ENCODE measurements at regions not wholly inside any gene's neighbourhood (a gene's known extent, or its start where the extent isn't known, plus 50 kb on each side); places are given as distances from the start of the nearest gene placed in this dataset.
"Not testable (repeated sequence)": the region's sequence is repeated elsewhere in the genome, so short reads cannot be mapped to it uniquely, and the experiment has no call there.

DNA sequence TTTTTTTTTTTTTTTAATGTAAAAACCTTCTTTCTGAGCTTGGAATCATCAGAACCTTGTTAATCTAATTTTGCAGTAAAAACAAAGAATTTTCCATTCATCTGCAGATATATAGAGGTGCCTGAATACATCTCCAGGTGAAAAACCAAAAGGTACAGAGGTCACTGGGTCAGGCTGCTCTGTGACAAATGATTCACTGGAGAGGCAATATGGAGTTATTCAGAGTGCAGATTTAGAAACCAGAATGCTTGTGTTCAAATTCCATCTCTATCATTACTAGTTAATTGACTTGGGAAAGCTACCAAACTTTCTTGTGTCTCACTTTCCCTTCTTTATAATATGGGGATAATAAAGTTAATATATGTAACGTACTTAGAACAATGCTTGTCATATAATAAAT lies 51.5 kb upstream of the C1orf53 start:
- peaks cover 21 to 23% of the 10 kb centered on the region in 2 donors for H3K27me3 Mint-ChIP-seq
- H3K36me3 Mint-ChIP-seq (ENCODE audit: insufficient read depth): no peaks in the 10 kb centered on the region
- no peaks in the 10 kb centered on the region for H3K9me3 Mint-ChIP-seq
- no peaks in the 10 kb centered on the region for H3K4me1 Mint-ChIP-seq (ENCODE audit: low read depth in 2 of 2)
- no peak for DNase-seq
- no peak overlapping the region for H3K27ac Mint-ChIP-seq
- ATAC-seq (replicated peaks): no peak
- no peak overlapping the region for H3K4me3 Mint-ChIP-seq

- Mint-ChIP-seq H3K27me3 (peaks cover 30 to 32% of the 10 kb centered on the region in 2 donors), H3K27ac (no peak overlapping the region), H3K4me1 (ENCODE audit: low read depth in 2 of 2) (no peaks in the 10 kb centered on the region), H3K4me3 (no peak overlapping the region), H3K36me3 (ENCODE audit: insufficient read depth) (no peaks in the 10 kb centered on the region), H3K9me3 (no peaks in the 10 kb centered on the region)
- ATAC-seq (replicated peaks): no peak
- no peak for DNase-seq
Observed at GRCh38 chr1:197850042-197850441, 52.4 kb upstream of the C1orf53 start.

- Mint-ChIP-seq H3K36me3 (ENCODE audit: insufficient read depth) (no peaks in the 10 kb centered on the region), H3K27me3 (peaks cover 31 to 41% of the 10 kb centered on the region in 2 donors), H3K27ac (no peak overlapping the region), H3K9me3 (no peaks in the 10 kb centered on the region), H3K4me3 (no peak overlapping the region), H3K4me1 (ENCODE audit: low read depth in 2 of 2) (no peaks in the 10 kb centered on the region)
- no peak for DNase-seq
- ATAC-seq (replicated peaks): no peak
Observed at GRCh38 chr1:197848350-197848749, 54.1 kb upstream of the C1orf53 start.

GRCh38 chr1:197845886-197846285 lies 56.5 kb upstream of the C1orf53 start:
- no peaks in the 10 kb centered on the region for H3K36me3 Mint-ChIP-seq (ENCODE audit: insufficient read depth)
- no peak for ATAC-seq (replicated peaks)
- H3K27me3 Mint-ChIP-seq: peaks cover 24 to 41% of the 10 kb centered on the region in 2 donors
- H3K4me3 Mint-ChIP-seq: no peak overlapping the region
- H3K4me1 Mint-ChIP-seq (ENCODE audit: low read depth in 2 of 2): no peaks in the 10 kb centered on the region
- H3K9me3 Mint-ChIP-seq: no peaks in the 10 kb centered on the region
- DNase-seq: no peak
- H3K27ac Mint-ChIP-seq: no peak overlapping the region

DNA sequence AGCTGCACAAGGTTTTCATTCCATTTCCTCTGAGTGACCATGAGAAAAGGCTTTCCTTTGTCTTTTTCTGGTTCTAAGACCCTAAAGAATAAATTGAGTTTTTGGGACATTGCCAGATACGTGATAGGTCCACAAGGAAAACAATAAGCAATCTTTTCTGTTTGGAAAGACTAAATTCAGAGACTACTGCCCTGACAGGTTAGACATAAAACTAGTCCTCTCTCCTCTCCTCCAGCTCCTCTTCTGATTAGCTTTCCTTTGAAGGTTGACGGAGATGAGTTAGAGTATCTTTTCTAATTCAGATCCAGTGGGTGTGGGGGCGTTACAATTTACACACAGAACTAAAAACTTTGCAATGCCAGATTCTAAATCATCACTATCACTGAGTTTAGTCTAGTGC lies 57.8 kb upstream of the C1orf53 start:
- no peaks in the 10 kb centered on the region for H3K36me3 Mint-ChIP-seq (ENCODE audit: insufficient read depth)
- no peak overlapping the region for H3K4me3 Mint-ChIP-seq
- no peaks in the 10 kb centered on the region for H3K4me1 Mint-ChIP-seq (ENCODE audit: low read depth in 2 of 2)
- H3K27me3 Mint-ChIP-seq: peaks cover 16 to 34% of the 10 kb centered on the region in 2 donors
- H3K9me3 Mint-ChIP-seq: no peaks in the 10 kb centered on the region
- DNase-seq (no peak), ATAC-seq (replicated peaks) (no peak)
- peak overlapping the region in 1 of 2 donors; percentile 69 for H3K27ac Mint-ChIP-seq

- H3K27me3 Mint-ChIP-seq: peaks cover 16 to 34% of the 10 kb centered on the region in 2 donors
- H3K4me3 Mint-ChIP-seq: no peak overlapping the region
- no peaks in the 10 kb centered on the region for H3K9me3 Mint-ChIP-seq
- H3K27ac Mint-ChIP-seq: no peak overlapping the region
- ATAC-seq (replicated peaks) (no peak), DNase-seq (no peak)
- no peaks in the 10 kb centered on the region for H3K36me3 Mint-ChIP-seq (ENCODE audit: insufficient read depth)
- no peaks in the 10 kb centered on the region for H3K4me1 Mint-ChIP-seq (ENCODE audit: low read depth in 2 of 2)
Observed at GRCh38 chr1:197843401-197843800, 59.0 kb upstream of the C1orf53 start.

DNA sequence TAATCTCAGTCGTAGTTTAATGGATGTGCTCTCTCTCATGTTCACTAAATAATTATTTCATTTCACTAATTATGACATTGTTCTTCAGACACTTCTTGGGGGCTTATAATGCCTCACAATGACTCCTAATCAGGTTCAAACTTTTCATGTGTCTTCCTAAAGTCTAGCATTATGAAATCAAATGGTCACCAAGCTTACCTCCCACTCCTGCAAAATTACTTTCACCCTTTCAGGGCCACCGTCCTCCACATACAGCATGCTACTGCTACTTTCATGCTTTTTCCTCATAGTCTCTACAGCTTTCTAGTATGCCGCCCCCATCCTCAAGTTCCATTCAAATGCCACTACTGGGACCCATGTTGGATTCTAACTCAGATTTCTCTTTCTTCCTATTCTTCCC lies 59.8 kb upstream of the C1orf53 start:
- ATAC-seq (replicated peaks): no peak
- no peaks in the 10 kb centered on the region for H3K9me3 Mint-ChIP-seq

GRCh38 chr1:197841883-197842553 lies 60.4 kb upstream of the C1orf53 start:
- H3K4me1 Mint-ChIP-seq (ENCODE audit: low read depth in 2 of 2): no peaks in the 10 kb centered on the region
- H3K27ac Mint-ChIP-seq: no peak overlapping the region
- no peaks in the 10 kb centered on the region for H3K9me3 Mint-ChIP-seq
- H3K4me3 Mint-ChIP-seq: no peak overlapping the region
- peaks cover 16 to 34% of the 10 kb centered on the region in 2 donors for H3K27me3 Mint-ChIP-seq
- no peak for DNase-seq
- no peak for ATAC-seq (replicated peaks)
- H3K36me3 Mint-ChIP-seq (ENCODE audit: insufficient read depth): no peaks in the 10 kb centered on the region

More for the DNA sequence above, 59.8 kb upstream of the C1orf53 start:
- no peak overlapping the region for H3K4me3 Mint-ChIP-seq
- no peaks in the 10 kb centered on the region for H3K4me1 Mint-ChIP-seq (ENCODE audit: low read depth in 2 of 2)
- DNase-seq: no peak
- H3K27ac Mint-ChIP-seq: no peak overlapping the region
- no peaks in the 10 kb centered on the region for H3K36me3 Mint-ChIP-seq (ENCODE audit: insufficient read depth)
- peaks cover 16 to 34% of the 10 kb centered on the region in 2 donors for H3K27me3 Mint-ChIP-seq

DNA sequence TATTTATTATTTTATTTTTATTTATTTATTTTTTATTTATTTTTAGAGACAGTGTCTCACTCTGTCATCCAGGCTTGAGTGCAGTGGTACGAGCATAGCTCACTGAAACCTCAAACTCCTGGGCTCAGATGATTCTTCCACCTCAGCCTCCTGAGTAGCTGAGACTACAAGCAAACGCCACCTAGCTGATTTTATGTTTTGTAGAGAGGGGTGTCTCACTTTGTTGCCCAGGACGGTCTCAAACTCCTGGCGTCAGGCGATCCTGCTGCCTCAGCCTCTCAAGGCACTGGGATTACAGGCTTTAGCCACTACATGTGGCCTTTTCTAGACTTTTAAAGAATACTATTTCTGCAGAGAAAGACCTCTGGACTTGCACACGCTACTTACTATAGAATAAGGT lies 61.3 kb upstream of the C1orf53 start:
- Mint-ChIP-seq H3K4me1 (ENCODE audit: low read depth in 2 of 2) (no peaks in the 10 kb centered on the region), H3K27me3 (peaks cover 12 to 29% of the 10 kb centered on the region in 2 donors), H3K4me3 (no peak overlapping the region), H3K36me3 (ENCODE audit: insufficient read depth) (no peaks in the 10 kb centered on the region), H3K9me3 (no peaks in the 10 kb centered on the region), H3K27ac (no peak overlapping the region)
- no peak for DNase-seq
- no peak for ATAC-seq (replicated peaks)

- not testable (repeated sequence) for ATAC-seq (replicated peaks)
Observed at GRCh38 chr1:197839786-197840185, 62.6 kb upstream of the C1orf53 start.

DNA sequence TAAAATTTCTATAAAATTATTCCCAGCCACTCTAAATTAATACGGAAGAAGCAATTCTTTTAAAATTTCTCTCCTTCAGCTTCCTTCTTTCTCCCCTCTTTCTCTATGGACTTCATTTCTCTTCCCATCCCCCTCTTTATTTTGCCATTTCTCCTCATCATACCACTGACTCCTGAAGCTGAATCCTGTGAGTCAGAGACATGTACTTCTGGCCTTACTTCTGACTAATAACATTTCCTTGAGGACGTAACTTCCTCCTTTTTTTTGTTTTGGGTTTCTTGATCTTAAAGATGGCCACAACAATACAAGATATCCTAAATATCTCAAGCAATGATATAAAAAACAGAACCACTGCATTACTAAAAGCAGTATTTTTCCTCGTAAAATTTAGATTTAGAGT lies 63.6 kb upstream of the DENND1B start:
- Mint-ChIP-seq H3K4me1 (ENCODE audit: low read depth in 2 of 2) (no peaks in the 10 kb centered on the region), H3K36me3 (ENCODE audit: insufficient read depth) (no peaks in the 10 kb centered on the region), H3K27ac (no peak overlapping the region), H3K27me3 (peaks cover 0 to 10% of the 10 kb centered on the region in 2 donors), H3K9me3 (no peaks in the 10 kb centered on the region), H3K4me3 (no peak overlapping the region)
- DNase-seq (no peak), ATAC-seq (replicated peaks) (no peak)

More at GRCh38 chr1:197839786-197840185, 62.6 kb upstream of the C1orf53 start:
- H3K9me3 Mint-ChIP-seq; DNase-seq; H3K4me3 Mint-ChIP-seq; H3K27ac Mint-ChIP-seq; H3K36me3 Mint-ChIP-seq (ENCODE audit: insufficient read depth); H3K4me1 Mint-ChIP-seq (ENCODE audit: low read depth in 2 of 2): not testable (repeated sequence)
- peaks cover 0 to 16% of the 10 kb centered on the region in 2 donors for H3K27me3 Mint-ChIP-seq

DNA sequence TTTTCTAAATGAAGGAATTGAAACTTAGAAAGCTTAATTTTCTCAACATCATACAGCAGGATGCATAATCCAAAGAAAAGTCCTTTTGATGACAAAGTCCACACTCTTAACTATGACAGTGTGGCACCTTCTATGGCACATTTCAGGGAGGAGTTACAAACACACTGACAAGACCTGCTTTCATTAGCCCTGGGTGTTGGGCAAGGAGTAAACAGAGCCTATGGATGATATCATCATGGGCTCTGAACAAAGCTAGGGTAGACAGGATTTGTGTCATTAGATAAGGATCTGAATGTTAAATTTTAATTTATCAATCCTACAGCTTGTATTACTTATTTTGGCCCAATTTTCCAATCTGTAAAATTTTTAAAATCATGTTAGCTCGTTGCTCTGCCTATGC lies 62.6 kb upstream of the DENND1B start:
- DNase-seq (no peak), ATAC-seq (replicated peaks) (no peak)
- no peaks in the 10 kb centered on the region for H3K36me3 Mint-ChIP-seq (ENCODE audit: insufficient read depth)
- H3K27me3 Mint-ChIP-seq: peaks cover 0 to 4% of the 10 kb centered on the region in 2 donors
- H3K4me1 Mint-ChIP-seq (ENCODE audit: low read depth in 2 of 2): no peaks in the 10 kb centered on the region
- peaks cover 0 to 1% of the 10 kb centered on the region in 2 donors for H3K9me3 Mint-ChIP-seq
- H3K27ac Mint-ChIP-seq: no peak overlapping the region
- no peak overlapping the region for H3K4me3 Mint-ChIP-seq

GRCh38 chr1:197836356-197836755 lies 61.1 kb upstream of the DENND1B start:
- not testable (repeated sequence) for H3K27ac Mint-ChIP-seq; H3K9me3 Mint-ChIP-seq; H3K36me3 Mint-ChIP-seq (ENCODE audit: insufficient read depth); H3K4me1 Mint-ChIP-seq (ENCODE audit: low read depth in 2 of 2); DNase-seq; ATAC-seq (replicated peaks); H3K4me3 Mint-ChIP-seq
- peaks cover 0 to 11% of the 10 kb centered on the region in 2 donors for H3K27me3 Mint-ChIP-seq

- not testable (repeated sequence) for H3K36me3 Mint-ChIP-seq (ENCODE audit: insufficient read depth); H3K4me3 Mint-ChIP-seq; H3K4me1 Mint-ChIP-seq (ENCODE audit: low read depth in 2 of 2); DNase-seq; H3K27ac Mint-ChIP-seq; H3K9me3 Mint-ChIP-seq; ATAC-seq (replicated peaks)
- H3K27me3 Mint-ChIP-seq: peaks cover 0 to 21% of the 10 kb centered on the region in 2 donors
Observed at GRCh38 chr1:197829011-197829410, 53.7 kb upstream of the DENND1B start.
